NCI-H748 (cell line): ENCODE measurements at regions not wholly inside any gene's neighbourhood (a gene's known extent, or its start where the extent isn't known, plus 50 kb on each side); places are given as distances from the start of the nearest gene placed in this dataset.
"Not testable (repeated sequence)": the region's sequence is repeated elsewhere in the genome, so short reads cannot be mapped to it uniquely, and the experiment has no call there.

Experiments used
- DNase-seq: peaks from one replicate; lab custom pipeline; 2025; ENCODE audit not compliant: unreplicated experiment; lab: John Stamatoyannopoulos, UW

- DNase-seq, result no peak
Measured at GRCh38 chr2:234898534-234899053, 53.2 kb upstream of the SH3BP4 start.

DNA sequence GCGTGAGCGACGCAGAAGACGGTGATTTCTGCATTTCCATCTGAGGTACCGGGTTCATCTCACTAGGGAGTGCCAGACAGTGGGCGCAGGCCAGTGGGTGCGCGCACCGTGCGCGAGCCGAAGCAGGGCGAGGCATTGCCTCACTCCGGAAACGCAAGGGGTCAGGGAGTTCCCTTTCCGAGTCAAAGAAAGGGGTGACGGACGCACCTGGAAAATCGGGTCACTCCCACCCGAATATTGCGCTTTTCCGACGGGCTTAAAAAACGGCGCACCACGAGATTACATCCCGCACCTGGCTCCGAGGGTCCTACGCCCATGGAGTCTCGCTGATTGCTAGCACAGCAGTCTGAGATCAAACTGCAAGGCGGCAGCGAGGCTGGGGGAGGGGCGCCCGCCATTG is 63.4 kb upstream of the SH3BP4 start:
- not testable (repeated sequence) for DNase-seq

- DNase-seq, result no peak
Measured at GRCh38 chr2:234887195-234887594, 64.6 kb upstream of the SH3BP4 start.

GRCh38 chr2:234885886-234886285 is 65.9 kb upstream of the SH3BP4 start:
- no peak for DNase-seq

DNA sequence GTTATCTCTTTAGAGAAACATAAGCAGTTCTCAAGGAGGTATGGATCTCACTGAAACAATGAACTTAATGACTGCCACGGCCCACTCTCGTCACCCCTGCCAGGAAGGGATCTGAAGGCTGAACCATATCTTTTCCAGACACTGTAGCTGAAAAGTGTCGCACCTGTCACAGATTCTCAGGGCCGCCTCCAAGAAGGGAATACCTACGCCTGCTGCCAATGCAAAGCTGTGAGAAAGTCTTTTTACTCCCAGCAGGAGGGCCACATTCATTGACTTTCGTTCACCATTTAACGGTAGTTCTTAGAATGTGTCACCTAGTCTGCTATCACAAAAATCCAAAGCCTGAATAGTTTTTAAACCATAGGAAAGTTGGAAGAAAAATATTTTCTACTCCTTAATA is 66.7 kb upstream of the SH3BP4 start:
- DNase-seq, result no peak

- no peak for DNase-seq
Measured at GRCh38 chr2:234884591-234884990, 67.2 kb upstream of the SH3BP4 start.

DNA sequence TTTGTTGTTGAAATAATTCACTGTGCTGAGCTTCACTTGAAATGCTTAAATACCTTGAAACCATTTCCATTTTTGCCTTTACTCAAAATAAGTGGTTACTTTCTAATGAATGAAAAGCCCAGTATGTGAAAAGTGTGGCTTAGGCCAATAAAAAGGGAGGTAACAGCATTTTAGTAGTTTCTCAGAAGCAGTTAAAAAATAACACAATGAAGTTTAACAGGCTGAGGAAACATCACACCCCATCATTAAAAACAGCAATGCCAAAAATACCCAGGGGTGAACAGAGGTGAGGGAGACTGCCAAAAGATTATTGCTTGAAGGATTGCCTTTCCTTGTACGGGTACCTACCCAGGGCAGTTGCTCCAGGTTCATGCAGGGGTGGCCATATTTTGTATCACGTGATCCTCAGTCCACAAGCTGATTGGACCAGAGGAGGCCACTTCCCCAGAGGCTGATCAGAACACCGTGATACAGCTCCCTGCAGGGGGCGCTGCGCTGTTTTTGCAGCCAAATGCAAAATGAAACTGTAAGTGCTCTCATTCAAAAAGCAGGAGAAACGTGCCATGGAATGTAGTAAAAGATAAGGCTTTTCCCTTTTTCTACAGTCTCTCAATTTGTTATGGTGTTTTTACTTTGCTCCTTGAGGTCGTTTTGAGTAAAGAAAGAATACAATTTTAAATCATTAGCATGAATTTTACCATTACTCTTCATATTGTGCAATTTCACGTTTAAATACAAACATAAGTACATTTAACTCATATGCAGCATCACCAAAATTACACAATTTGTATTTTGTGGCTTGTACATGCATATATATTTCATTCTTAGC is 70.2 kb upstream of the SH3BP4 start:
- DNase-seq, result peak; percentile 92

GRCh38 chr2:234880551-234881211 is 71.1 kb upstream of the SH3BP4 start:
- DNase-seq, result no peak

DNA sequence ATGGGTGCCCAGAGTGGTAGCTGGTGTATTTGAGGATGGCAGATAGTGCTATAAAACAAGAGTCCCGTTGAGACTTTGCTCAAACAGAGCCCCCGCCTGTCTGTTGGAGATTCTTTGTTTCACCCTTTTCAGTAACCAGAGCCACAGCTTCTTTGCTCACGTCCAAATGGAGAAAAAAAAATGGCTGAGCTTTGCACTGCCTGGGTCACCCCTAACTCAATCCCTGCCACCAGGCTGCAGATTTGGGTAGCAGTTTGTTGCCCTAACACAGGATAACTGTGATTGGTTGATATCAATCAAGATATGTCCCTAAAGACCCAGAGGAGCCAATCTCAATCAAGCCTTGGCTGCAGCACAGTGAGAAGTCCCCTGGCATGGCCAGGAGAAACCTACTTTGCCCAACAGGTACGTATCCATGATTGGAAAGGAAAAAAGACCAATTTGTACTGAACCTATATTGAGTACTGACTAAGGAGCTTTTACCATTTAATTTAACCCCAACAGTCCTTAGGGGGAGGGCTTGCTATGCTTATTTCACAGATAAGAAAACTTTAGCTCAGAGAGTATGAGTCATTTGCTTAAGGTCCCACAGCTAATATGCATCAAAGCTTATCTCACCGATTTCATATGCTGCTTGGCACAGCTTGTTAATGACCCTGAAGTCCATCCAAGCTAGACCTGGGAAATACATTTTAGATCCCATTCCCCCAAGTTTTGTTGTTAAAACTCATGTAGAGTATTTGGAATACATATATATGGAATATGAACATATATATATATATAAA is 72.0 kb upstream of the SH3BP4 start:
- no peak for DNase-seq

DNA sequence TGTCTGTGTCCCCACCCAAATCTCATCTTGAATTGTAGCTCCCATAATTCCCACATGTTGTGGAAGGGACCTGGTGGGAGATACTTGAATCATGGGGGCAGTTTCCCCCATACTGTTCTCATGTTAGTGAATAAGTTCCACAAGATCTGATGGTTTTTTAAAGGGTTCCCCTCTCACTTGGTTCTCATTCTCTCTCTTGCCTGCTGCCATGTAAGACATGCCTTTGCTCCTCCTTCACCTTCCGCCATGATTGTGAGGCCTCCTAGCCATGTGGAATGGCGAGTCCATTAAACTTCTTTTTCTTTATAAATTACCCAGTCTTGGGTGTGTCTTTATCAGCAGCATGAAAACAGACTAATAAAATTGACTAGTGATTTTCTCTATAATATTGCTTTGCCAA is 75.2 kb upstream of the SH3BP4 start:
- not testable (repeated sequence) for DNase-seq

GRCh38 chr2:234874347-234875046 is 77.3 kb upstream of the SH3BP4 start:
- DNase-seq, result no peak

DNA sequence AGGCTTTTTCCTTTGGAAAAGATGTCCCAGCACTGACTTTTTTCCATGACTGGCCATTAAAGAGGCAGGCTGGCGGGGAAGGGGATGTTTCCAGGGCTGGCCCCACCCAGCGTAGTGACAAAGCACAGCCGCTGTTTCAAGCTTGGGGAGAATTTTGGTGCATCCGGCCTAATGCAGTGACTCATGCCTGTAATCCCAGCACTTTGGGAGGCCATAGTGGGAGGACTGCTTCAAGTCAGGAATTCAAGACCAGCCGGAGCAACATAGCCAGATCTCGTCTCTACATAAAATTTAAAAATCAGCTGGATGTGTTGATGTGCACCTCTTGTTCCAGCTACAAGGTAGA is 78.0 kb upstream of the SH3BP4 start:
- no peak for DNase-seq

GRCh38 chr2:234873103-234873827 is 78.6 kb upstream of the SH3BP4 start:
- no peak for DNase-seq

DNA sequence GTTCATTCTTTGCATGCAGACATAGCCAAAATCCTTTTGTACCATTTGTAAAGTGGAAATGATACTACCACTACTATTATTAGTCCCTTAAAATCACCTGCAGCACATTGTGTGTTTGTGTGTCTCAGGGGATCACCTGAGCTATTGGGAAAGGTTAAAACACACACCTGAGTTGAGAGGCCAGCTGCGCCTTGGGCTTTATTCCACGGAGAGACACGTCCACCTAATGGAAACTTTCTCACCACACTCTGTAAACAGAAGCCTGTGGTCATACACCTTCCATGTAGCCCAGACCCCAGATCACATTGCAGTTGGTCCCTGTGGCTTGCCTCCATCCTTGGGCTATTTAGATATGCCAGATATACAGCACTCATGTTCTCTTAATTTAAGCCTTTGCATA is 81.8 kb upstream of the SH3BP4 start:
- DNase-seq, result peak; percentile 63

- DNase-seq, result no peak
Measured at GRCh38 chr2:234869164-234869563, 82.7 kb upstream of the SH3BP4 start.

DNA sequence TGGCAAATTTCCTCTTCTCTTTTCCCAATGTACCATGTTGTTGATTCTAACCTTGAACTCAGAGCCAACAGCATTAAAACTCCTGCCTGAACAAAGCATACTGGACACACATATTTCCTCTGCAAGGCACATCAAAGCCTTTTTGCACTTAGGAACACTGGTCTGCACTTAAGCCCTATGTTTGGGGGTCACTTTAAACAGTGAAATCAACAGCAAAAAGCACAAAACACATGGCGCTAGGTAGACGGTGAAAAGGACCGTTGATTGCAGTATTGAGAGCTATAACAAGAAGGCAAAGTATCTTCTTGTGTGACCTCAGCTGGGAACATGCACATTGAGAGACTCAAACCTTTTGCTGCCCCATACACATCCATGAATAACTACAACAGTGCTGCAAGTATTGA is 83.9 kb upstream of the SH3BP4 start:
- no peak for DNase-seq

DNA sequence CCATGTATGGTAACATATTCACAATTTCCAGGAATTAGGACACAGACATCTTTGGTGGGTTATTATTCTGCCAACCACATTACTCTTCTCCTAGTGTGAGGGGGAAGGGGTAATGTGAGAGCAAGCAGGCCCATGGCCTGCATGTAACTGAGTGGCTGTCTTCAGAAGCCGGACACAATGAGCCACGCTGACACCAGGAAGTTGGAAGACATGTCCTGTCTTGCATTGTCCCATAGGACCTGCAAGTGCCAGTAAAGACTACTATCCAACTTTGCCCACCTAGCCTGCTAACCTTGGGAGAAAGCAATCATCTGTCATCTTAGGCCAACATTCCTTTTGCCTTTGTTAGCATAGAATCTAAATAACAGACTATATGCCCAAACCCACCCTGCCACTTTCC is 86.2 kb upstream of the SH3BP4 start:
- no peak for DNase-seq

- no peak for DNase-seq
Measured at GRCh38 chr2:234865040-234865439, 86.8 kb upstream of the SH3BP4 start.

DNA sequence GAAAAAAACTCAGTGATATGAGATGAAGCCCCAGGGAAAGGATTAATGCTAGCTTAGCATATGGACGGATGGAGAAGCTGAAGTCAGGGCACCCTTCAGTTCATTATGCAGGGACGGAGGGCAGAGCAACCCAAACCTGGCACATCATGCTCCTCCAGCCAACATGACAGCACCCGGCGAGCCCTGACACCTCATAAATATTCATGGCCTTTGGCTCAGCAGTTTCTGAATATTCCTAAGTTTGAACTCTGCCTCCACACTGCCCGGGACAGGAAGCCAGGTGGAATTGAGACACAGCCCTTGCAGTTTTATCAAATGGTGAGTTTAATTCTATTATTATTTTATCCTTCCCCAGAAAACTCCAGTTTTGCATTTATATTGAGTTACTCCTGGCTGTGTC is 87.3 kb upstream of the SH3BP4 start:
- DNase-seq, result no peak
